ENCODE measurements at regions not wholly inside any gene's neighbourhood (a gene's known extent, or its start where the extent isn't known, plus 50 kb on each side); places are given as distances from the start of the nearest gene placed in this dataset.

GRCh38 chr1:229158341-229158921, 112.5 kb upstream of the RAB4A start (continued):
- TF ChIP-seq ZNF468 (CRISPR knock-in tag; IDR thresholded peaks at IDR 0.05) (no peak), TFDP2 (CRISPR knock-in tag; IDR thresholded peaks at IDR 0.05) (no peak)

GRCh38 chr1:229158927-229159326, 112.0 kb upstream of the RAB4A start:
- H3K79me2 ChIP-seq (ENCODE audit: insufficient read depth, low read length): no peaks in the 10 kb centered on the region
- no TSS peak for BruUV-seq (replicated peaks)
- no peaks in the 10 kb centered on the region for H3K36me3 ChIP-seq (replicated peaks in 1 of 2; ENCODE audit: control insufficient read depth in 1 of 2, insufficient read depth in 2 of 2, low read length in 2 of 2)
- no peak overlapping the region for H2AFZ ChIP-seq (ENCODE audit: low read length)
- no peak for ATAC-seq
- TF ChIP-seq KAT2B (IDR thresholded peaks at IDR 0.05; ENCODE audit: borderline replicate concordance, low read depth, low read length): no peak
- TF ChIP-seq ZNF609 (CRISPR knock-in tag; IDR thresholded peaks at IDR 0.05; ENCODE audit: borderline replicate concordance): no peak
- TF ChIP-seq FOXM1 (CRISPR knock-in tag; IDR thresholded peaks at IDR 0.05): no peak
- peak; percentile 84 to 88 for TF ChIP-seq MAFK (conservative IDR thresholded peaks at IDR 0.05 in 1 of 2, IDR thresholded peaks at IDR 0.05 in 1 of 2; ENCODE audit: low read length in 2 of 2)
- peak; percentile 75 for TF ChIP-seq MAFF (IDR thresholded peaks at IDR 0.05; ENCODE audit: low read depth, low read length)
- no peak for TF ChIP-seq ZNF616 (CRISPR knock-in tag; IDR thresholded peaks at IDR 0.05; ENCODE audit: low read depth)
- in situ Hi-C loops (cut with HindIII; ENCODE audit: extremely low pct_ligation_motif_present, low pct_unique_long_range_greater_than_20kb) (loop anchor here (5.0 to 10.0 kb wide), 2 partner anchors 422 to 464 kb away; partner anchors contain the start of gene RHOU), intact Hi-C loops (cut with micrococcal nuclease; ENCODE audit: unreplicated experiment) (no loop called here)
- no peak for DNase-seq (ENCODE audit: low spot score)
- H4K20me1 ChIP-seq (ENCODE audit: insufficient read depth, low read length): no peaks in the 10 kb centered on the region
- 61% methylated on average over 4 of the region's 4 CpGs for WGBS (ENCODE audit: low lambda C conversion rate)
- H3K9ac ChIP-seq (ENCODE audit: insufficient read depth, low read depth, low read length): no peak overlapping the region
- H3K27me3 ChIP-seq (ENCODE audit: control insufficient read depth in 1 of 2, insufficient read depth in 2 of 2, low read length in 2 of 2): no peaks in the 10 kb centered on the region; a peak in 1 of 5 replicates
- H3K4me2 ChIP-seq (ENCODE audit: low read depth, low read length): no peak overlapping the region
- CTCF ChIA-PET (ENCODE audit: low intra/inter-chr PET ratio, low total read pairs): no interaction called here
- peaks cover 54% of the 10 kb centered on the region for H3K4me1 ChIP-seq (ENCODE audit: insufficient read depth, low read length)
- FAIRE-seq: no peak
- H3K9me3 ChIP-seq (ENCODE audit: low read length): no peaks in the 10 kb centered on the region
- no peak overlapping the region for H3K4me3 ChIP-seq (replicated peaks in 1 of 3; ENCODE audit: insufficient read depth in 1 of 3, low read depth in 2 of 3, low read length in 3 of 3)
- POLR2A ChIA-PET: no interaction called here
- H3K27ac ChIP-seq (ENCODE audit: extremely low read length, insufficient read depth, low read length): no peak overlapping the region

Measured in HepG2 (cell line).